Dedifferentiated amniotic fluid mesenchymal stem cell (primary cell): ENCODE measurements at regions not wholly inside any gene's neighbourhood (a gene's known extent, or its start where the extent isn't known, plus 50 kb on each side); places are given as distances from the start of the nearest gene placed in this dataset.

Experiments used
- DNase-seq: peaks from one replicate; pipeline ENCODE4 v3.0.0-alpha.2; 2016; ENCODE audit errors: extremely low spot score

DNA sequence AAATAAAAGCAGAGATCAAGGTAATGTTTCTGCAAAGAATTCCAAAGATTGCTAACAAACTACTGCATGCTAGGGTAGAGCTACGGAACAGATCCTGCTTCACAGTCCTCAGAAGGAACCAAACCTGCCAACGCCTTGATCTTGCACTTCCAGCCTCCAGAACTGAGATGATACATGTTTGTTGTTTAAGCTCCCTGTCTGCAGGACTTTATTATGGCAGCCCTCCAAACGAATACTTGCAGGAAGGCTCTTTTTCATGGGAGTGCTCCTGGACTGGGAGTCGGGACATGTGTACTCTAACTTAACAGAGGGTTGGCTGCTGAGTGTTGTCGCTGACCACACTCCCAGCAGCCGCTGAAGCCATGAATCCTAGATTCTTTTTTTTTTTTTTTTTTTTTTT lies 808.8 kb upstream of the EEF2KMT start:
- DNase-seq = no peak

DNA sequence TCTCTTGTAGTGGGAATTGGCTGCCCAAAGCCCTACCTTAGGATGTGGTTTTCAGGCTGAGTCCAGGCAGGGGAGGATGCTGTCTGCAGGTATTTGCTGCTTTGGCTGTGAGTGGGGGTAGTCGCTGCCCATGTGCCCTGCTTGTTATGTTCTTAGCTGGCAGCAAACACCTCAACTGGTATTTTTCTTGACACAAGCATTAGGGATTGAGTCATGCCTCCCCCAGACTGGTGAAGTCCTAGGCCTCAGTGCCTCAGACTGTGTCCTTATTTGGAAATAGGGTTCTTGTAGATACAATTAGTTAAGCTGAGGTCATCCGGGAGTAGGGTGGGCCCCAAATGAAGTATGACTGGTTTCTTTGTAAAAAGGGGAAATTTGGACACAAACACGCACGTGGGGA lies 808.3 kb upstream of the EEF2KMT start:
- no peak for DNase-seq

DNA sequence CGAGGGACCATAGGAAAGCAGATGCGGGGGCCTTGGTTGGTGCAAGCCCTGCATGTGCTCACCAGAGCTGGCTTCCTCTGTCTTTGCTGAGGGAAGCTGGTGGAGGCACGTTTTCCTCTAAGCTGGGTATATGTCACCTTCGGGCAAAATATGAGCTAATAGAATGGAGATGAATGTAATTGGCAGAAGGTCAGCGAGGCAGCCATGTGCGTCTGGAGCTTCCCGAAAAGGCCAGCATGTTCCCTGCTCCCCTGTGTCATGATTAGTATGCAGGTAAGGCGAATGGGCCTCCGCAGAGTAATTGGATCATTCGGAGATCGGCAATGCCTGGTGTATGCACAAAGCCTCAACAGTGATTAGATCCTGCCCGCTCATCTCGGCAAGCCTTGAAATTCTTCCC lies 806.2 kb upstream of the EEF2KMT start:
- no peak for DNase-seq

DNA sequence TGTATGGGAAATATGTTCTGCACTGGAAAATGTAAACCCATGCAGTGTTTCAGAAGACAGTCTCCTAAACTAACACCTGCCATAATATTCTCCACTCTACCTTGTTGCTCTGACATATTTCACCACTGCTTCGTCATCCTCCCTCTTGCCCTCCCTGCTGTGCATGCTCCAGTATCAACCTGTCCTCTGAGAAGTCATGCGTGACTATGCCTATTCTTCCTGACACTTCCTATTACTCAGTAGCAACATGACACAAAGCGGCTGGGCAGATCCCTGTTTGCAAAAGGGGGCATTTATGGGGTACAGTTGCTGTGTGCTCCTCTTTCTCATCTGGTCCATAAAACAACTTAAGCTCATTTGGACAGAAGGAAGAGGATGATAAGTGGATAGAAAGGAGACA lies 805.6 kb upstream of the EEF2KMT start:
- no peak for DNase-seq

DNA sequence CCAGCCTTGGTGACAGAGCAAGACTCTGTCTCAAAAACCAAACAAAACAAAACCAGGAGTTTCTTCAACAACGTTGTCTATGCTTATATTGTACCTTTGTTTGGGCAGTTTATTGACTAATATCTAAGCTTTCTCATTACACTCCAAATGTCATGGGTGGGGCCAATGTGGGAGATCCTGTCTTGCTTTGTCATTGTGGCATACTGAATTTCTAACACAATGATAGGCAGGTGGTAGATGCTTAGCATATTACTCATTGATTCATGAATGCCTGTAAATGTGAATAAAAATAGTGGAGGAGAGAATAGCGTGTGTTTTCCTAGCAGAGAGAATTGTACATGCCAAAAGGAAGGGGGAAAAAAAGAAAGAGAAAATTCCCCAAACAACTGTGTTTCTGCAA lies 802.5 kb upstream of the EEF2KMT start:
- DNase-seq = no peak

DNA sequence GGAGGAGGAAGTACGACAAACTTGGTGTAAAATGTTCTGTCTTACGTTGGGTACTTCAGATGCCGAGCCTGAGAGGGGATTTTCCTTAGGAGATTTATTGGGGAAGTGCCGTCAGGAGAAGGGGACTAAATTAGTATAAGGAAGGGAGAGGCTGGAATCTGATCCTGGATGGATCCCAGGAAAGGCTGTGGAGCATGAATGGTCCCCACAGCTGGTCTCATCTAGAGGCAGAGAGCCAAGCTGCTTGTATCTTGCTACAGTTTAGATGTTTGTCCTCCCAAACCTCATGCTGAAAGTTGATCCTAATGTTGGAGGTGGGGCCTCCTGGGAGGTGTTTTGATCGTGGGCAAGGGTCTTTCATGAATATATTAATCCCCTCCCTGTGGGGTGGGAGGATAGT lies 798.4 kb upstream of the EEF2KMT start:
- DNase-seq = no peak

DNA sequence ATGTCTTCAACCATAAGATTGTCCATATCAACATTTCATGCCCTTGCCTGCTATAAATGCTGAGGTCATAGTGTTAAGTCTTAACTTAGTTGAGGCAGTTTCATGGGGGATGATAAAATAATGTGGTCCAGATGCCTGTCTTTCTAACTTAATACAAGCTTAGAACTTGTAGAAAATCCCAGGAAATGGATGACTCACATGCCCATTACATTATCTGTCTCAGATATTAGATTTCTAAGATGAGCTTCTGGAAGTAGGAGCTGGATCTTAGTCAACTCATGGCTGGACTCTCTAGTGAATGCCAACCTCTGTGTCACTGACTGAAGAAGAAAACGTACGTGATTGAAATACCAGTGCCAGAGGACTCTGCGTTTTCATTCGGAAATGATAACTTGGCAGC lies 797.5 kb upstream of the EEF2KMT start:
- DNase-seq = no peak

DNA sequence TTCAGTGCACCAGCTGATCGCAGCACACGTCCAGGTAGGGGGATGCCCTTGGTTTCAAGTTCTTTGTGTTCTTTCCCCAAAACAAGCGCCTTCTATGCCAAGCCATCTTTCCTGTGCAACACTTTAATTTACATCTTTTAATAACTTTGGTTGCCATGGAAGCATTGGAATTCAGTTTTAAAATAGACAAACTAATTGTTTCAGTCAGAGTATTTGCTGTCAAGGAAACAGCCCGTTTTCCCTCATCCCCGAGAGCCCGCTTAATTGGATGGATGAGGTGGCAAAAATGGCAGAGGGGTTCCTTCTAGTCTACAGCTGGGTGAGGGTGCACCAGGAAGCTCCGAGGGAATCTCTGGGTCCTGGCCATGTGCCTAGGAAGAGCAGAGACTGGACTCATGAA lies 793.7 kb upstream of the EEF2KMT start:
- no peak for DNase-seq

DNA sequence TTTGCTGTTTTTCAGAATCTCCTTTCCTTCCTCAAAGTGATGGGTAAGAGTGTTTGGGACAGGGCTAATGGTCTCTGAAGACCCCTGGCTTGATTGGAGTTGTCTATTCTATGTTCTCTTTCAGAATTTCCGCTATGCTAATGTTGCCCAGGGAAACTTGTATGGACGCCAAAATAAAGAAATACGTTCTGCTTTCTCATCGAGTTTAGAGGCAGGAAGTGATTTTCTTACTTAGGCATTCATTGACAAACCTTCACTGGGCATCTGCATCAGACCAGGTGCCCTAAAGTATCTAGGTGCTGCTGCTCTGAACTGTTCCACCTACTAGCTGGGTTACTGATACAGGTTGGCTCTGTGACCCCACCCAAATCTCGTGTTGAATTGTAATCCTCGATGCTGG lies 787.9 kb upstream of the EEF2KMT start:
- DNase-seq = no peak

DNA sequence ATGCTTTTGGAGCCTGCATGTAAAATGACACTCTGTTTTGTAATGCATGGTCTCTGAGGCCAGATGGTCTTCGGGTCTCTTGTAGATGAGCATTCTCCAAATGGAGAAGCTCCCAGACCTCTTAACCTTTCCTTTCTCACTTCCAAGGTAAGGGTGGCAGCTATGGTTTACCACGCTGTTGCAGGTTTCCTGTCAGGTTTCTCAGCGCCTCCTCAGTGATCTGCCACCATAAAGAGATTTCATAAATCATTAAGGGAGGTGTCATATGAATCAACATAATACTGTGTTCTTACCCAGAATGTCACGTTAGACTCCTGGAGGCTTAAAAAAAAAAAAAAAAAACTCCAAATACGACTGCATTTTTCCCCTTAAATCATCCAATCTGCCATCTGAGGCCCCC lies 787.4 kb upstream of the EEF2KMT start:
- DNase-seq = no peak

DNA sequence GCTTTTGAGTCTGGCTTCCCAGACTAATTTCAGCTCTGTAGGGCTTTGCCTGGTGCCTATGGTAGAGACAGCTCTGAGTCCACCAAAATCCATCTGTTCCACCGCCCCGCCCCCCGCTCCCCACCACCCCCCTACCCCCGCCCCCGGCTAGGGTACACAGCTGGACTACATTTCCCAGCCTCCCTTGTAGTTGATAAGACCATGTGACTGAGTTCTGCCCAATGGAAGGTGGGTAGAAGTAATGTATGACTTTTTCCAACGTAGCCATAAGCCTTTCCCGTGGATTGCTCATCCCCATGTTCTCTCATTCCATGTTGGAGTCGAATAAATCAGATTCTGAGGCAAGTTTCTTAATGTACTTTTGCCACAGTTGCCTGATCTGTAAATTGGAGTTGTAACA lies 786.7 kb upstream of the EEF2KMT start:
- no peak for DNase-seq

DNA sequence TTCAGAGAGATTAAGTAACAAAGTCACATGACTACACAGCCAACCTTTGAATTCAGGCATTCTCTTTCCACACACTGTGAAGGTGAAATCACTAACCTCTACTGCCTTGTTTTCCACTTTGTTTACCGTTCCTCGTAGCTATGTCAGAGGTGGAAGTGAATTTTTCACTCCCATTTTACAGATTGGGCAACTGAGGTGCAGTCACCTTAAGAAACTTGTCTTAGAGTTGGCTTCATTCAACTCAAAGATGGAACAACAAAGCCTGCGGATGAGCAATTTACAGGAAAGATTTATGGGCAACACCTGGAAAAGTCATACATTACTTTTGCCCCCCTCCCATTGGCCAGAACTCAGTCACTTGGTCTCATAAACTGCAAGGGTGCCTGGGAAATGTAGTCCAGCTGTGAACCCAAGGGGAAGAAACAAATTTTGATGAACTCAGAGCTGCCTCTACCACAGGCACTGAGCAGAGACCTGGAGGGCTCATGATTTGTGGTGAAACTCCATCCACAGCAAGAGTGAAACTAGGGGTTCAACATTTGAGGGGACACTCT lies 784.6 kb upstream of the EEF2KMT start:
- DNase-seq = no peak

DNA sequence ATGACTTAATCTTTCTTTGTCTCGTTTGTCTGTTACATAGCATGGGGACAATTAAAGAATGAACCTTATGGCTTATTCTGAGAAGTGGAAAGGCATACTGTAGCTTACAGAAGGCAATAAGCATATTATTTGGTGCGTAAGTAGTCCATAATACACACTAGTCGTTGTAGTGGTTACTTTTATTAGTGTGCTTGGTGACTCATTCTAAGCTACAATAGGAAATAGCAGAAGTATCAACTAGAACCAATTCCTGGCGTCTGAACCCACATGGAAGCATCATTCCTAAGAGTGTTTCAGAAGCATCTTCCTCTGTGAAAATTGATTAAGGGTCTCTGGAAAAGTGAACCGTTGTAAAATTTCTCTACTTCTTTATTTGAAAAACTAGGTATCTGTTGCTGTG lies 777.8 kb upstream of the EEF2KMT start:
- no peak for DNase-seq

DNA sequence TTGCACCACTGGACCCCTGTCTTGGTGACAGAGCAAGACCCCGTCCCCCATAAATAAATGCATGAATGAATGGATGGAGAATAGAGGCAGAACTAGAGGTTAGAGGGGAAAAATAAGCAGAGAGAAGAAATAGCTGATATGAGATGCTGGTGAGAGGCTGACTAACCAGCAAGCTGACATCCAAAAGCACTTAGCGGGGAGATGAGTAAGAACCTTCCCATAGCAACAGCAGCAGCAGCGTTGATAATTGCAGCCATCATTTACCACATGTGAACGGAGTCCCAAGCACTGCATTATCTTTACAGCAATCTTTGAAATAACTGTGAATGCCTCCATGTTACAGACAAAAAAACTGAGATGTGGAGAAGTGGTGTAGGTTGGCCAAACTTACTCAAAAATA lies 777.3 kb upstream of the EEF2KMT start:
- DNase-seq = no peak

DNA sequence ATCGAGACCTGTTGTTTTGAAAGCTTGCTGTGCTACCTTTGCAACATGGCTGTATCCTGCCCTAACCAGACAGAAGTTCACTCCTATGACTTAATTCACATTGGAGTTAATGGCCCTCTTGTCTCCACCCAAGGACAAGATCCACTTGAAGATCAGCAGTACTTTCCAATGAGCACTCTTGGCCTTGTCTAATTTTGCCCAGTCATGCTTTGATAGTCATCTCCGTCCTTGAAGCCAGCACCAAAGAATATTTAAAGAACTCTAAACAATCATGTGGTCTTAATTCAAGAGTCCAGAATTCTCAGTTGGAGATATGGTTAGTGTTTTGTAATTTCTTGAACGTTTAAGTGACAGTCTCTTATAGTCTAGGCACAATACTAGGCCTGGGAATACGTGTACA lies 775.6 kb upstream of the EEF2KMT start:
- no peak for DNase-seq

DNA sequence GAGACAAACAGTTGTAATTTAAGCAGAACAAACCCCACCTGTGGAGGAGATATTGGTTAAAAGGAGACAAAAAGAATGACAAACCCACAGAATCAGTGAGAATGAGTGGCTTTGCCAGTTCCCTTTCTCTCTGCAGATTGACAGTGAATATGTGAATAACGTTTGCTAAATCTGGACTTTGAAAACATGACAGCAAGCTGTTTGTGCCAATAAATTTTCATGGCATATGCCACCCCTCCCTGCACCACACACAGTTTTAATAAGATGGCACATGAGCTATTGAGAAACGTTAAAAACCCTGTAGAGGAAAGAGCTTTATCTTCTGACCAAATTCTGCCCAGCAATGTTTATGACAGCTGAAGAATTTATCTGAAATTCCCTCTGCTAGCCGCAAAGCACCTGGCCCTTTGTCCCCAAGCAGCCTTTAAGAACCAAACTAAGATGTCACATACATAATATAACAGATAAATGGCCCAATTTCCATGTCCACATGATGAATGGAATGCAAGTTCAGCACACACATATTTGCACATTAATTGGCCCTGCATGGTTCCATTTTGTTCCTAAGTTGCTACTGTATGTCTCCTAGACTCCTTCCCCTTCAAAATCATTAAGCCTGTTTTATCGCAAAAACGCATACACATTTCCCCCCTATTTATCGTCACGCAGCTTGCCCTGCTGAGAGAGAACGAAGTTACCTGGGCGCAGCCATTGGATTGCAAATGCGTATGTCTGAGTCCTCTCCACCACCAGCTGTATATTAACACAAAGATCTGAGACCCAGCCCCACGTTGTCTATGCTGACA lies 773.5 kb upstream of the EEF2KMT start:
- DNase-seq = no peak

DNA sequence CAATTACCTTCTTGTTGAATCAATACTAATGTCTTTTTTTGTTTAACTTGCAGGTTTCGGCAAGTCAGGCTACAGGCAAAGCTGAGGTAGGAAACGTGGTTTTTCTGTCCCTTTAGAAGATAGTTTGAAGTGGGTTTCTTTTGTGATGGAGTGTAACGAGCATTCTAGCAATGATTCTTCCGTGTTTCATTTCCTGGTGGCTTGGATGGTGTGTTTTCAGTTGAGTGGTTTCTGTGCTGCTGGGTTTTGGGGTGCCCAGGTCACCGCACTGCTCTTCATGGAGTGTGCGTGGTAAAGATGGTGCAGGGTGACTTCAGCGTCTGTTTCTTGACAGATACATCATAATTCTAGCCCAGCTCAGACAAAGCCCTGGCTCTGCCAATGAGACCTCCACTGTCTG lies 769.7 kb upstream of the EEF2KMT start:
- no peak for DNase-seq

DNA sequence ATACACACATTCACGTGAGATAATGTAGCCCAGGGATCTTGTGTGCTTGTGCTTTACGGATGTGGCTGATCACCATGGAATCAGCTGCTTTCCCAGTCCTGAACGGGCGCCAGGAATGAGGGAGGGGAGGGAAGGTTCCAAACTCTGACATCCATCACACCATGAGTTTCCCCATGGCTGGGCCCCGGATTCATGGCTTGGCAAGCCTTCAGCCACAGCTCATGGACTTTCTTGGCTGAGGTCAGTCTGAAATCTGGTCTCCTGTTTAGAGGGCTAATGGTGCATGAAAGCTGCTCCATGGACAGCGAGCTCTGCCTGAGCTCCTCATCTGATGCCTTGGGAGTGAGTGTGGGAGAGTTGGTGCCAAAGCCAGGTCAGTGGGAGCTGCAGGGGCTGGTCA lies 767.6 kb upstream of the EEF2KMT start:
- DNase-seq = no peak

DNA sequence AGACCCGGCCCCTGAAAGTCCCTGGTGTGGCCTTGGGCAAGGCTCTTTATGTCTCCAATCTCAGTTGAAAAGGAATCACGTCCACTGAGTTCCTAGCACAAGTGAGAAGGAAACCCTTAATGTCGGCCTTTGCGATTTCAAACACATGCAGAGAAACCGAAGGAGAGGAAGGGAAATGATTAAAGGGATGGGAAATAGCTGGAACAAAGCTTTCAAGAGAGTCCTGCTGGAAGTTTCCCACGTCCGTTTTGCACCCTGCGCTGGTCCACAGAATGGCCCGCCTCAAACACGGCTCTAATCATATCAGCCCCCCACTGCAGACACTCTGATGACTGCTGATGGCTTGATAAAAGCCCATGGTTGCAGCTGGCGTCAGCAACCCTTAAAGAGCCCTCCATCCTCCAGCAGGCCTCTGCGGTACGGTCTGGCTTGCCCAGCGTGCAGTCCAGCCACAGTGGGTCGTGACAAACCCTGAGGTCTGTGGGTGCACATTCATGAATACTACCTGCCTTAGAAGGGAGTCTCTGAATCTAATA lies 765.5 kb upstream of the EEF2KMT start:
- no peak for DNase-seq

DNA sequence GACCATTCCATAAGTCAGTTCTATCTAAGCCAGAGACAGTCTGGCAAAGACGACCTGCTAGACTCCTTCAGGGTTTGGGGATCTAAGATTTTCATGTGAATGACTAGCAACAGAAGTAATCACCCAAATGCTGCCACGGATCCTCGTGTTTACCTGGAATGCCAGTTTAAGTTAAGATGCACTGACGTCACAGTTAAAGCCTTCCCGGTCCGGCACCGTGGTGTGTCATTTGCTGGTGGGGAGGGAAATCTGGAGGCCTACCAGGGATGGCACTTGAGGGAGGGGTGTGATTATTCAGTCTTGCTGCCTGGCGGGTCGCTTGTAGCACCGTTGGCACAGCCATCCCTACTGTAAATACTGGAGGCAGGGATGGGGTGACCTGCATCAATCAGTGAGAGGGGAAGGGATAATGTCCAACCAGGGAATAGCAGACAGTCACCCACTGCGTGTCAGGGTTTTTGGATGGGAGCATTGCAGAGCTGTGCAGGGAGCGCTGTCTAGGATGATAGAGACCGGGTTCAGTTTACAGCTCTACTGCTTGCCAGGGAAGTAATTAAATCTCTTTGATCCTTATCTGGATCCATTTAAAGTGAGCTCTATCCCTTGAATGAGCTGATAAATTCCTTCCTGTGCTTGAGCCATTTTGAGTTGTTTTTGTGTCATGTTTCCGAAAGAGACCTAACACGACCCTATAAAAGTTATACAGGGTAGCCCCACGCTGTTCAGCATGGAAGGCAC lies 764.7 kb upstream of the EEF2KMT start:
- DNase-seq = no peak

DNA sequence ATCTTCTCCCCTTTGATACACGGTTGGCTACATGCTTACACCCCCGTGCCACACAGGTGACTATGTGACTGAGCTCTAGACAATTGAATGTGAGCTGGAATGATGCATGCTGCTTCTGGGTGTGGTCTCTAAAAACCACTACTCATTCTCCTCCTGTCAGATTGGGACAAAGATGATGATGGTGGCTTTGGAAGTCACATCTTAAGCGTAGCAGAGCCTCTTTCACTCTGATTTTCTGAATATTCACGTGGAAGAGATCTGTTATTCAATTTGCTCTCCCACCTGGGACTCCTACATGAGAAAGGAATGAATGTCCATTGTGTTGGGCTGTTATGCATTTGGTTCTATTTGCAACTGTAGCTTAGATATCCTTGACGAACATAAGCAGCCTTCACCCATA lies 763.6 kb upstream of the EEF2KMT start:
- DNase-seq = no peak

DNA sequence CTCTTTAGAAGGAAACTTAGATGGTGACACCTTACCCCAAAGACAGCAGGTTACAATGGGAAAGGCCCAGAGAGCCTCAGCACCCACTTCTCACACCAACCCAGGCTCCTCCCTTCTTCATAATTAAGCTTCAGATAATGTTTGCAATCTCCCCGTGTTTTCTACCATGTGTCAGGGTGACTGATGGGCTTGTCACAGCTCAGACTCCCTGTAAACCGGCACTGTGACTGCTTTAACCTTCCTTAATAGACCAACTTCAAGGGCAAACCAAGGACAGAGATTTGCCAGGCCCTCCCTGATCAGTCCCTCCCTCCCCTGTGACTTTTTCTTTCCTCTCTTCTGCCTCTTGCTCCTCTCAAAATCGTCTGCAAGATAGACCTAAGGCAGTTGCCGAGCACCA lies 760.6 kb upstream of the EEF2KMT start:
- no peak for DNase-seq

DNA sequence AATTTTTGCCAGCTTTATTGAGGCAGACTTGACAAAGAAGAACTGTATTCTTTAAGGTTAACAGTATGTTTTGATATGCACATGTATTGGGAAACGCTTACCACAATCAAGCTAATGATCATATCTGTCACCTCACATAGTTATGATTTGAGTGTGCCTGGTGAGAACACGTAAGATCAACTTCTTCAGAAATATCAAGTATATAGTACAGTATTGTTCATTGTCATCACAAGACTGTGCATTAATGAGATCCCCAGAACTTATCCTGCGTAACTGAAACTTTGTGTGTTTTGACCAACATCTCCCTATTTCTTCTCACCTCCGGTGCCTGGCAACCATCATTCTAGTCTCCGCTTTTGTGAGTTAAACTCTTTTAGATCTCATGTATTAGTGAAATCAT lies 756.4 kb upstream of the EEF2KMT start:
- DNase-seq = no peak
